ENCODE measurements at regions not wholly inside any gene's neighbourhood (a gene's known extent, or its start where the extent isn't known, plus 50 kb on each side); places are given as distances from the start of the nearest gene placed in this dataset.

DNA sequence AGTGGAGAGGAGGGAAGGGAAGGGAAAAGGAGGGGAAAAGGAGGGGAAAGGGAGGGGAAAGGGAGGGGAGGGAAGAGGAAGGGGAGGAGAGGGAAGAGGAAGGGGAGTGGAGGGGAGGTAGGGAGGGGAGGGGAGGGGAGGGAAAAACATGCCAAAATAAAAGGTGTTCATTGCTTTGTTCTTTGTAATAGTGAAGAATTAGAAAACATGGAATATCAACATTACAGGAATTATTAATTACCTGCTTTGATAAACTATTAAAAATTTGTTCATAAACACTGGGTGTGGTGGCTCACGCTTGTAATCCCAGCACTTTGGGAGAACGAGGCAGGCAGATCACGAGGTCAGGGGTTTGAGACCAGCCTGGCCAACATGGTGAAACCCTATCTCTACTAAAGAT is 579.2 kb downstream of the MED13L start:
- DNase-seq, result no peak

DNA sequence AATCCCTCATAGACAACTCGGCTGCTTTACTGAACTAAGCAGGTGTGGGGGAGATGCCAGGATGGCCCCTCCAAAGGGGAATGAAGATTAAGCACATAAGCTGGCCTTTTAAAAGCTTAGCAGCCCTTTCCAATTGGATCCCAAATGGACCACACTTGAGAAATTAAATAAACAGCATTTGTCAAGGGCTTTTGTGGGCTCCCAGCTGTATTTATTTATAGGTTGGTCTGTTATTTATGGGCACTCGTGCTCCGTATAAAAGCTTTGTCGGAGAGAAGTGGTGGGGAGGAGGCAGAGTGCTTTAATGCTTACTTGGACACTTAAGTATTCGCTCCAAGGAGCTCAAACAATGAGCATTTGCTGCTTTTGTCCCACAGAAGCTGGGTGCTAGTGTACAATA is 580.2 kb downstream of the MED13L start:
- no peak for DNase-seq

DNA sequence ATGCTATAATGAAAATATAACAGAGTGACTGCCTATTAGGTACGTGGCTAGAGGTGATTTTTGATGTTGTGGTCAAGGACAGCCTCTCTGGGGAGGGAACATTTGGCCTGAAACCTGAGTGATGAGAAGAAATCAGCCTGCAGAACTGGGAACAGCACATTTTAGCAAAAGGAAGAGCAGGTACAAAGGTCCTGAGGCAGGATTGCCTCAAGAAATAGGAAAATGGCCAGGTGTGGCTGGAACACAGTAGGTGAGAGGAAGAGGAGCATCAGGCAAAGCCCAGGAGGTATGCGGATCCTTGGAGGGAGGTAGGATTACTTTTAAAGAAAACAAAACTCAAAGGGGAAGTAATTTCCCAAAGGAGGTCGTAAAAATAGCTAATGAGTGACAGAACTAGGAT is 582.9 kb downstream of the MED13L start:
- DNase-seq, result no peak

- no peak for DNase-seq
Measured at GRCh38 chr12:115693970-115694369, 583.5 kb downstream of the MED13L start.

GRCh38 chr12:115691123-115691522 is 586.4 kb downstream of the MED13L start:
- no peak for DNase-seq

GRCh38 chr12:115687094-115687493 is 590.4 kb downstream of the MED13L start:
- no peak for DNase-seq

- no peak for DNase-seq
Measured at GRCh38 chr12:115683240-115683780, 594.2 kb downstream of the MED13L start.

- no peak for DNase-seq
Measured at GRCh38 chr12:115680967-115681366, 596.5 kb downstream of the MED13L start.

GRCh38 chr12:115672506-115673080 is 604.9 kb downstream of the MED13L start:
- DNase-seq, result no peak

- DNase-seq, result no peak
Measured at GRCh38 chr12:115672086-115672485, 605.4 kb downstream of the MED13L start.

DNA sequence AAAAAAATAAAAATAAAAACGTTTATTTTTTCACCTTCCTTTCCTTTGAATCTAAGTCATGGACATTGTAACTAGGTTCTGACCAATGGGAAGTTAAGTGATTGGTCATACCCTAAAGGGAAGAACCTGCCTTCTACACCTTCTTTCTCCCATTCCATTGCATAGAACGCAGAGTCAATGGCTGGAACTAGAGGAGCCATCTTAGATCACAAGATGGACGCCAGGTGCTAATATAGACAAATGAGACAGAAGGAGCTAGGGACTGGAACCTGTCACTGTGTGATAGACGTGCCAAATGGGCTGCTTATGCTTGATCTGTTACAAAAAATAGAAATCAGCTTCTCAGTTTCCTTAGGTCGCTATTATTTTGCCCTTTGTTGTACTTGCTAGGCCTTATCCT is 606.6 kb downstream of the MED13L start:
- no peak for DNase-seq

- no peak for DNase-seq
Measured at GRCh38 chr12:115667116-115667515, 610.4 kb downstream of the MED13L start.

- no peak for DNase-seq
Measured at GRCh38 chr12:115666168-115666567, 611.3 kb downstream of the MED13L start.

- DNase-seq, result peak; percentile 57
Measured at GRCh38 chr12:115661112-115661511, 616.4 kb downstream of the MED13L start.

- peak; percentile 61 for DNase-seq
Measured at GRCh38 chr12:115660211-115660805, 617.2 kb downstream of the MED13L start.

- no peak for DNase-seq
Measured at GRCh38 chr12:115659422-115659821, 618.1 kb downstream of the MED13L start.

GRCh38 chr12:115657081-115658013 is 620.1 kb downstream of the MED13L start:
- no peak for DNase-seq

- no peak for DNase-seq
Measured at GRCh38 chr12:115650026-115650425, 627.5 kb downstream of the MED13L start.

DNA sequence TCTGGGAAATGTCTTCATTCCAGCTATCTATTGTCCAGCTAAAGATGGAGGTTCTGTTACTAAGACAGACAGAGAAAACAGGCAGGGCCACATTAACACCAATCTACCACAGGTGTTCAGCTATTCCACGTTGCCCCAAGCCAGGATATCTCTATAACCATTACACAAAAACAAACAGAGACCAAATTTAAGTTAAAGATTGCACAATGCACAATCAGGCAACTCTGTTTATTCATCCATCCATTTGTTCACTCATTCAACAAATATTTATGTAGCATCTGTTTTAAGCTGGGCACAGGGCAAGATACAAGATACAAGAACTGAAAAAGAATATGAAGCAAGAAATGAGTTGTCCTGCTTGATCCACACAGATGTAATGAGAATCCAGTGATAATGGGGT is 629.0 kb downstream of the MED13L start:
- no peak for DNase-seq

DNA sequence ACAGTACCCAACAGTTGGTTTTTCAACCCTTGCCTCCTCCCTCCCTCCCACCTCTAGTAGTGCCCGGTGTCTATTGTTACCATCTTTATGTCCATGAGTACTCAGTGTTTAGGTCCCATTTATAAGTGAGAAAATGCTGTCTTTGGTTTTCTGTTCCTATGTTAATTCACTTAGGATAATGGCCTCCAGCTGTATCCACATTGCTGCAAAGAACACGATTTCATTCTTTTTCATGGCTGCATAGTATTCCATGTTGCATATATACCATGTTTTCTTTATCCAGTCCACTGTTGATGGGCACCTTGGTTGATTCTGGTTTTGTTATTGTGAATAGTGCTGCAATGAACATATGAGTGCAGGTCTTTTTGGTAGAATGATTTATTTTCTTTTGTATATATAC is 631.3 kb downstream of the MED13L start:
- no peak for DNase-seq

DNA sequence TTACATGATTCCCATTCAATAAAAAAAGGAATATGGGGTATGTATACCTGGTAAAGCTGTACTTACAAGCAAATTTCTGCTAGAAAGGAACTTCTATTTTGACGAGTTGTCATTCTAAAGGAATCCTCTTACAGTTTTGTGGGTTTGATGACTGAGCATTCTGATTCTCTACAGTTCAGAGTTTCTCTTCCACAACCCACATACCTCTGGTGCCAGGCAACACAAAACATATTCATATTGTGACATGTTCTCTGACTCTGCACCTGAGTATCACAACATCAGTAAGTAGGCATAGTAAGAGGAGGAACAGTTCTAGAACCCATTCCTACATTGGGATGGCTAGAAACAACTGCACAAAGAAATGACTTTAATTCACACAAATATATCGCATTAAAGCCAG is 636.6 kb downstream of the MED13L start:
- DNase-seq, result peak; percentile 25

- DNase-seq, result no peak
Measured at GRCh38 chr12:115639648-115640012, 637.9 kb downstream of the MED13L start.

Measured in fibroblast of skin of scalp (primary cell).